ENCODE measurements at regions not wholly inside any gene's neighbourhood (a gene's known extent, or its start where the extent isn't known, plus 50 kb on each side); places are given as distances from the start of the nearest gene placed in this dataset.
A peak's percentile ranks its signal among the peaks of the same experiment; 100 is the strongest.
"Not testable (repeated sequence)": the region's sequence is repeated elsewhere in the genome, so short reads cannot be mapped to it uniquely, and the experiment has no call there.

- Mint-ChIP-seq H3K27me3 (no peaks in the 10 kb centered on the region), H3K4me1 (peaks cover 15% of the 10 kb centered on the region), H3K36me3 (no peaks in the 10 kb centered on the region), H3K4me3 (no peak overlapping the region), H3K27ac (peak overlapping the region; percentile 6), H3K9me3 (no peaks in the 10 kb centered on the region)
Observed at GRCh38 chrY:19465809-19466208, 278.7 kb downstream of the KDM5D start.

DNA sequence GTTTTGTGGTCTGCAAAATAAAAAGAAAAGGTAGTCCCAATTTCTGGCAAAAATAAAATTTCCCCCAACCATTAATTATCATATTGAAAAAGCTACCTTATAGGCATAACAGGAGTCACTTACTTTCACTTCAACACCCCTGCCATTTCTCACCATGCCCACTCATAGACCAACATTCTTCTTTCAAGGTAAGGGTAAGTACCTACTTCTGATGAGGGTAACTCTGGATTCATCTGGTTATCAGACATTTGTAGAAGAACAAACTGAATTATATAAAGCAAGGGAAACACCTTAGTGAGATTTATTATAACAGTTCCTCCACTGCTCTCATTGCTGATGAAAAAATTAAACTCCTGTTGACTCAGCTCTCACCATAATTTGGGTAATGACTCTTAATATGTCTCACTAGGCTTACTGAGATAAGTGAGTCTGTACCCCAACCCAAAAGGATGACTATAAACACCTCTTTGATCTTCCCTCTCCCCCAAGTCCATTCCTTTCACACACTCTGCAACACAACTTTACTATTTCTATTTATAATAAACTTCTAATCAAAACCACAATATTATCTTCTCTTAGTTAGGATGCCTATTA, 287.6 kb downstream of the KDM5D start:
- Mint-ChIP-seq H3K36me3 (peaks cover 11% of the 10 kb centered on the region), H3K9me3 (peaks cover 5% of the 10 kb centered on the region), H3K4me1 (peaks cover 4% of the 10 kb centered on the region), H3K27me3 (no peaks in the 10 kb centered on the region), H3K4me3 (no peak overlapping the region), H3K27ac (no peak overlapping the region)

- no peaks in the 10 kb centered on the region for H3K9me3 Mint-ChIP-seq
- H3K4me3 Mint-ChIP-seq: peak overlapping the region; percentile 51
- no peak overlapping the region for H3K27ac Mint-ChIP-seq
- no peaks in the 10 kb centered on the region for H3K27me3 Mint-ChIP-seq
- peaks cover 17% of the 10 kb centered on the region for H3K4me1 Mint-ChIP-seq
- peaks cover 5% of the 10 kb centered on the region for H3K36me3 Mint-ChIP-seq
Observed at GRCh38 chrY:19433059-19433458, 311.5 kb downstream of the KDM5D start.

DNA sequence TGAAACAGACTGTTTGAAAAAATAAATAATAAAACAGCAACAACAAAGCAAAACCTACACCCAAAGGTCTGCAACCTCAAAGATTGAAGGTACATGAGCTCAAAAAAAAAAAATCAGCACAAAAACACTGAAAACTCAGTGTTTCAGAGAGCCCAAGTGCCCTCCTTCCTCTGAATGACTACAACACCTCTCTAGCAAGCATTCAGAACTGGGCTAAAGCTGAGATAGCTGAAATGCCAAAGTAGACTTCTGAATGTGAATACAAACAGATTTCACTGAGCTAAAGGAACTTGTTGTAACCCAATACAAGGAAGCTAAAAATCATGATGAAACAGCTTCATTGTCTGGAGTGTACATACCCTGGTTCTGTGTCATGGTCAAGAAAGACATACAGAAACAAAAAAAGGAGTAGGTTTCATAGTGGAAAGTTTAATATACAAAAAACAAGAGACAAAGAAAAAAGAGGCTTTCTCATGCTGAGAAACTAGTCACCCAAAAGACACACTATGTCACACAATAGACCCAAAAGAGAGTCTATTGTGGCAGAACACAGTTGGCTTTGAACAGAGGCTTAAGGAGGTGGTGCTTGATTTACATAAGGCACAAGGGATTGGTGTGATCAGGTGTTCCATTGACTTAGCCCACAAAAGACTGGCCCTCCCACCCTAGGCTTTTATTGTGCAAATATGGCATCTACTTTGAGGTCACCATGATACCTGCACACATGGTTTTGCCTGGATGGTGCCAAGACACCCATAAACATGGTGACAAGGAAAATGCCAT, 316.6 kb downstream of the KDM5D start:
- no peaks in the 10 kb centered on the region for H3K9me3 Mint-ChIP-seq
- H3K36me3 Mint-ChIP-seq: no peaks in the 10 kb centered on the region
- no peaks in the 10 kb centered on the region for H3K27me3 Mint-ChIP-seq
- peaks cover 7% of the 10 kb centered on the region for H3K4me1 Mint-ChIP-seq
- no peak overlapping the region for H3K27ac Mint-ChIP-seq
- no peak overlapping the region for H3K4me3 Mint-ChIP-seq

- not testable (repeated sequence) for H3K27me3 Mint-ChIP-seq, H3K4me1 Mint-ChIP-seq, H3K9me3 Mint-ChIP-seq, H3K27ac Mint-ChIP-seq, H3K36me3 Mint-ChIP-seq, H3K4me3 Mint-ChIP-seq
Observed at GRCh38 chrY:19427191-19427590, 317.3 kb downstream of the KDM5D start.

DNA sequence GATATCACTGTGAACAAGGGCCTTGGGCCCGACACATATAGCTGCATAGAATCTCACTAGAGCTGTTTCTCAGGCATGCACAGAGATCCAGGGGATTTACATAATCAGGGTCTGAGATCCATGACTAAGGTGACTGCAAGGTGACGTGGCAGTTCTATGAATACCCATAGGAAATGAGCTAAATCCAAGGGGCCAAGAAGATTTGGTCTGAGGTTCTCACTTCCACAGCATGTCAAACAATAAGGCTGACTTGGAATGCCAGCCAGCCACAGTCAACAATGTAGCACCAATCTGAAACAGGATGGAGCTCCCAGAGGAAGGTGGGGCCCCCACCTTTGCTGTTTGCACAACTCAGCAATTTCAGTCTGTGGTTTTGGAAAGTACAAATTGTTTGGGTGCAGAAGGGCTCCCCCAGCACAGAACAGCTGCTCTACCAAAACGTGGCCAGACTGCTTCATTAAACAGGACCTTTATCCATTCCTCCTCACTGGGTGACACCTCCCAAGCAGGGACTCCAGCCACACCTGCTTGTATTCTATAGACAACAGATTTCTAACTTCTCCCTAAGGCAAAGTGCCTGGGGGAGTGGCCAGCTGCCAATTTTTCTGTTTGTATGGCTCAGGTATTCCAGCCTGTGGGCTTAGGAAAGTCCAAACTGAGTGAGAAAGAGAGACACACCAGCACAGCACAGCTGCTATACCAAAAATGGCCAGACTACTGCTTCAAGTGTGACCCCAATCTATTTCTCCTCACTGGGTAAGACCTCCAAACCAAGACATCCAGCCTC, 333.4 kb downstream of the KDM5D start:
- no peak overlapping the region for H3K4me3 Mint-ChIP-seq
- no peaks in the 10 kb centered on the region for H3K9me3 Mint-ChIP-seq
- peaks cover 13% of the 10 kb centered on the region for H3K4me1 Mint-ChIP-seq
- no peaks in the 10 kb centered on the region for H3K36me3 Mint-ChIP-seq
- no peaks in the 10 kb centered on the region for H3K27me3 Mint-ChIP-seq
- H3K27ac Mint-ChIP-seq: no peak overlapping the region

GRCh38 chrY:19406246-19406645, 338.3 kb downstream of the KDM5D start:
- H3K27ac Mint-ChIP-seq: no peak overlapping the region
- peaks cover 19% of the 10 kb centered on the region for H3K4me1 Mint-ChIP-seq

GRCh38 chrY:19405598-19405997, 338.9 kb downstream of the KDM5D start:
- Mint-ChIP-seq H3K27ac (no peak overlapping the region), H3K4me3 (no peak overlapping the region), H3K9me3 (no peaks in the 10 kb centered on the region), H3K27me3 (no peaks in the 10 kb centered on the region), H3K36me3 (no peaks in the 10 kb centered on the region), H3K4me1 (peaks cover 15% of the 10 kb centered on the region)

More at GRCh38 chrY:19406246-19406645, 338.3 kb downstream of the KDM5D start:
- Mint-ChIP-seq H3K36me3 (no peaks in the 10 kb centered on the region), H3K9me3 (no peaks in the 10 kb centered on the region), H3K27me3 (no peaks in the 10 kb centered on the region), H3K4me3 (no peak overlapping the region)

- no peaks in the 10 kb centered on the region for H3K36me3 Mint-ChIP-seq
- no peaks in the 10 kb centered on the region for H3K9me3 Mint-ChIP-seq
- H3K4me3 Mint-ChIP-seq: peak overlapping the region; percentile 73
- no peaks in the 10 kb centered on the region for H3K27me3 Mint-ChIP-seq
- H3K4me1 Mint-ChIP-seq: peaks cover 35% of the 10 kb centered on the region
- peak overlapping the region; percentile 69 for H3K27ac Mint-ChIP-seq
Observed at GRCh38 chrY:19392876-19393275, 351.6 kb downstream of the KDM5D start.

- Mint-ChIP-seq H3K4me3 (peak overlapping the region; percentile 73), H3K27me3 (no peaks in the 10 kb centered on the region), H3K9me3 (no peaks in the 10 kb centered on the region), H3K27ac (no peak overlapping the region), H3K4me1 (peaks cover 35% of the 10 kb centered on the region), H3K36me3 (no peaks in the 10 kb centered on the region)
Observed at GRCh38 chrY:19391922-19392321, 352.6 kb downstream of the KDM5D start.

GRCh38 chrY:19365321-19365720, 379.2 kb downstream of the KDM5D start:
- Mint-ChIP-seq H3K4me3 (no peak overlapping the region), H3K27ac (no peak overlapping the region), H3K4me1 (no peaks in the 10 kb centered on the region), H3K9me3 (no peaks in the 10 kb centered on the region), H3K36me3 (no peaks in the 10 kb centered on the region), H3K27me3 (no peaks in the 10 kb centered on the region)

DNA sequence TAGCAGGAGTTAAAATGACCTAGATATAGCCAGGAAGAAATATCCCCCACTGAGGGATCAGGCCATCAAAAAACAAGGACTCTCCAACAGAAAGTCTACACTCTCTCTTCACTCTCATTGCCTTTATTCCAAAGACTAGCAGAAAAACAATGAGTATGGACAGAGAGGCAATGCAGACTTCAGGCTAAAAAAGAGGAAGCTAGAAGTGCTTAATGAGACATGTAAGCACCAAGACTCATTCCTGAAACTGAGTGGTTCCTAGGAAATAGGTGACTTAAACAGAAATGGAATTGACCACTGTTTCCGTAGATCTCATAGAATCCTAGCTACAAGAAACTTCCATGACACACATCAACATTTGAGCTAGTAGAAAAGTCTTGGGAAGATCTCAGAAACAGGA, 387.3 kb downstream of the KDM5D start:
- no peaks in the 10 kb centered on the region for H3K9me3 Mint-ChIP-seq
- no peak overlapping the region for H3K27ac Mint-ChIP-seq
- no peak overlapping the region for H3K4me3 Mint-ChIP-seq
- H3K36me3 Mint-ChIP-seq: no peaks in the 10 kb centered on the region
- H3K27me3 Mint-ChIP-seq: no peaks in the 10 kb centered on the region
- H3K4me1 Mint-ChIP-seq: no peaks in the 10 kb centered on the region

DNA sequence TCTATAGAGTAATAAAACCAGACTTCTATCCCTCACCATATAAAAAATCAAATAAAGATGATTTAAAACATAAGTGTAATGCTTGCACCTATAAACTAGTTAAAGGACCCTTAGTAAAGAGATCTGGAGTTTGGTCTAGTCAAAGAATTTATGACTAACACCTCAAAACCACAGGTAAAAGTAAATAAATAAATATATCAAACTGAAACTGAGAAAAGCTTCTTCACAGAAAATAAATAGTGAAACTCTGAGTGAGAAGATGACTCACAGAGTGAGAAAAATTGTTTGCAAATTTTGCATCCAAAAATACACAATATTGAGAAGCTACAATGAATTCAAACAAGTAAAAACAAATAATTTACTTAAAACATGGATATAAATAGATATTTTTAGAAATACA, 387.8 kb downstream of the KDM5D start:
- Mint-ChIP-seq H3K4me1 (no peaks in the 10 kb centered on the region), H3K36me3 (no peaks in the 10 kb centered on the region)

GRCh38 chrY:19354857-19355173, 389.7 kb downstream of the KDM5D start:
- Mint-ChIP-seq H3K27me3 (no peaks in the 10 kb centered on the region), H3K9me3 (no peaks in the 10 kb centered on the region), H3K4me1 (no peaks in the 10 kb centered on the region), H3K27ac (no peak overlapping the region), H3K36me3 (no peaks in the 10 kb centered on the region), H3K4me3 (no peak overlapping the region)

More for the DNA sequence above, 387.8 kb downstream of the KDM5D start:
- H3K4me3 Mint-ChIP-seq: no peak overlapping the region
- no peaks in the 10 kb centered on the region for H3K27me3 Mint-ChIP-seq
- H3K9me3 Mint-ChIP-seq: no peaks in the 10 kb centered on the region
- no peak overlapping the region for H3K27ac Mint-ChIP-seq

- H3K4me3 Mint-ChIP-seq: no peak overlapping the region
- no peak overlapping the region for H3K27ac Mint-ChIP-seq
- H3K4me1 Mint-ChIP-seq: no peaks in the 10 kb centered on the region
- no peaks in the 10 kb centered on the region for H3K36me3 Mint-ChIP-seq
- no peaks in the 10 kb centered on the region for H3K9me3 Mint-ChIP-seq
- H3K27me3 Mint-ChIP-seq: no peaks in the 10 kb centered on the region
Observed at GRCh38 chrY:19354061-19354856, 390.3 kb downstream of the KDM5D start.
